ENCODE measurements at regions not wholly inside any gene's neighbourhood (a gene's known extent, or its start where the extent isn't known, plus 50 kb on each side); places are given as distances from the start of the nearest gene placed in this dataset.
"Not testable (repeated sequence)": the region's sequence is repeated elsewhere in the genome, so short reads cannot be mapped to it uniquely, and the experiment has no call there.

DNA sequence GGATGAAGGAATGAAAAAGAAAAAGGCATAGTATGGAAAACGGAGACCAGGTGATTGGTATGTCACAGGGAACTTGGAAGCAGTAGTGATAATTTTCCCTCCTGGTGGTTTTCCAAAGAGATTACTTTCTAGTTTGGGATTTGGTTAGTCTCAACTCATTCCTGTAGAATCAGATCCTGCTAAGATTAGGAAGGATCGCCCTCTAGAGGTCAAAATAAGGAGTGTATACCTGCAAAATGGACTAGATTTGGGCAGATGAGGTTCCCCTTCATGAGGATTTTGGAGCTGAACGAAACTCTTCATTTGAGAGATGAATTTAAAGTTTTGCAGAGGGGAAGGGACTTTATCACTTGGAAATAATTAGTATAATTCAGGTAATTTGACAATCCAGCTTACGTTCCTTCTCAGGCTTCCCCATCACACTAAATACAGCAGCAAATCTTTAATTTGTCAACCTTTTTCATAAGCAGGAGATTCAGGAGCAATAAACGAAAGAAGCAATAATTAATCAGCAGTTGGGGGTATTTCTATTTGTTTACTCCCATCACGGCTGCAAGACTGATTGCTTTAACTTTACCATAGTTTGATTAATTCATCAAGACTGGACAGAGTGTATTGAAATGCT lies 65.2 kb downstream of the CCDC195 start:
- Mint-ChIP-seq H3K9me3 (peaks cover 7% of the 10 kb centered on the region), H3K27ac (no peak overlapping the region), H3K36me3 (ENCODE audit: low read depth) (no peaks in the 10 kb centered on the region), H3K27me3 (ENCODE audit: low read depth) (no peaks in the 10 kb centered on the region), H3K4me3 (no peak overlapping the region), H3K4me1 (no peaks in the 10 kb centered on the region)
- TF ChIP-seq, protein P1, sequence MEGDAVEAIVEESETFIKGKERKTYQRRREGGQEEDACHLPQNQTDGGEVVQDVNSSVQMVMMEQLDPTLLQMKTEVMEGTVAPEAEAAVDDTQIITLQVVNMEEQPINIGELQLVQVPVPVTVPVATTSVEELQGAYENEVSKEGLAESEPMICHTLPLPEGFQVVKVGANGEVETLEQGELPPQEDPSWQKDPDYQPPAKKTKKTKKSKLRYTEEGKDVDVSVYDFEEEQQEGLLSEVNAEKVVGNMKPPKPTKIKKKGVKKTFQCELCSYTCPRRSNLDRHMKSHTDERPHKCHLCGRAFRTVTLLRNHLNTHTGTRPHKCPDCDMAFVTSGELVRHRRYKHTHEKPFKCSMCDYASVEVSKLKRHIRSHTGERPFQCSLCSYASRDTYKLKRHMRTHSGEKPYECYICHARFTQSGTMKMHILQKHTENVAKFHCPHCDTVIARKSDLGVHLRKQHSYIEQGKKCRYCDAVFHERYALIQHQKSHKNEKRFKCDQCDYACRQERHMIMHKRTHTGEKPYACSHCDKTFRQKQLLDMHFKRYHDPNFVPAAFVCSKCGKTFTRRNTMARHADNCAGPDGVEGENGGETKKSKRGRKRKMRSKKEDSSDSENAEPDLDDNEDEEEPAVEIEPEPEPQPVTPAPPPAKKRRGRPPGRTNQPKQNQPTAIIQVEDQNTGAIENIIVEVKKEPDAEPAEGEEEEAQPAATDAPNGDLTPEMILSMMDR (IDR thresholded peaks at IDR 0.05; ENCODE audit: unreplicated experiment in 3 of 3) = peak; percentile 82 to 87 (median 87)

DNA sequence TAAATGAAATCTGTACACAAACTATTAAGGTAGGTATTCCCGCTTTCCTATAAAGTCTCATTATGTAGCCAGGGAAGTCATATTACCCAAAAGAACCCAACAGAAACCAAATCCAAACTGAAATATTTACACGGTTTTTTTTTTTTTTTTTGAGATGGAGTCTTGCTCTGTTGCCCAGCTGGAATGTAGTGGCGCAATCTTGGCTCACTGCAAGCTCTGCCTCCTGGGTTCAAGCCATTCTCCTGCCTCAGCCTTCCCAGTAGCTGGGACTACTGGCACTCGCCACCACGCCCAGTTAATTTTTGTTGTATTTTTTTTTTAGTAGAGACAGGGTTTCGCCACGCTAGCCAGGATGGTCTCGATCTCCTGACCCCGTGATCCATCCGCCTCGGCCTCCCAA lies 62.5 kb upstream of the CUL3 start:
- H3K4me1 Mint-ChIP-seq; H3K4me3 Mint-ChIP-seq; H3K27me3 Mint-ChIP-seq (ENCODE audit: low read depth); H3K27ac Mint-ChIP-seq; H3K36me3 Mint-ChIP-seq (ENCODE audit: low read depth); H3K9me3 Mint-ChIP-seq: not testable (repeated sequence)

DNA sequence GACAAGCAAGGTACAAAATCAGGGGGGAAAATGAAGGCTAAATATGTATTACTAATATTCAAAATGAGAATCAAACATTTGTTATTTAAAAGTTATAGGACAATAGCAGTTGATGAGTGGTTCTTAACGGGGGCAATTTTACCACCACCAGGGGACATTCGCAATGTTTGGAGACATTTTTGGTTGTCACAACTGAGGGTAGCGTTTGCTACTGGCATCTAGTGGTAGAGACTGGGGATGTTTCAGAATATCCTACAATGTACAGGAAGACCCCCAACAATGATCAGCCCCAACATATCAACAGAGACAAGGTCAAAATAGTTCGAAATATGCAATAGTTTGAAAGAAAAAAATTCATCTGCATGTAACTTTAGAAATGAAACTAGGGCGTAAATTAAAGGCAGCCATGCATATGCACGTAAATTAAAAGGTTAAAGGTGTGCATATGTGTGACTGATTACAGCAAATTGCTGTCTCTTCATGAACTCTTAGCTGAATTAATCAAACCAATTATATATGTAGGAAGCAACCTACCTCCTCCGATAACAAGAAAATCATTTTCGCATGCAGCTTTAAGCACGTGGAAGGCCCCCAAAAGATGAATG lies 61.2 kb upstream of the CUL3 start:
- TF ChIP-seq, protein P1 (IDR thresholded peaks at IDR 0.05; ENCODE audit: unreplicated experiment in 3 of 3) = peak; percentile 56 to 60 (median 57)
- no peaks in the 10 kb centered on the region for H3K9me3 Mint-ChIP-seq
- H3K27me3 Mint-ChIP-seq (ENCODE audit: low read depth) = peaks cover 3% of the 10 kb centered on the region
- H3K4me1 Mint-ChIP-seq = no peaks in the 10 kb centered on the region
- no peaks in the 10 kb centered on the region for H3K36me3 Mint-ChIP-seq (ENCODE audit: low read depth)
- no peak overlapping the region for H3K27ac Mint-ChIP-seq
- H3K4me3 Mint-ChIP-seq = no peak overlapping the region

DNA sequence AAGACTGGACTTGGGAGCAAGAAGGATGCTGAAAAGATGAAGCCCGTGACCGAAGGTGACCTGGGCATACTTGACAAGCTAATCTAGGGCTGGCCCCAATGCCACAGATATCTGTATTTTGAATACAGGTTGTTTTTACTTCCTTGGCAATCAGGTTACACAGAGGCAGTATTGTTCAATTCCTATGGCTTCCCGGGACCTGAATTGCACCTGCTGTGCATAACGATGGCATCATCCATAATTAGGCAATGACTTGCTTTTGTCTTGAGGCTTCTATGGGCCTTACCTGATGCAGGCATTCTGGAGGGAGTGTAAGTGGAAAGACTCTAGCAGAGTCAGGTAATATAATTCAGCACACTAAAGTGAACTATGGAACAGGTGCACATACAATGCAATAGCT lies 60.6 kb upstream of the CUL3 start:
- Mint-ChIP-seq H3K4me1 (no peaks in the 10 kb centered on the region), H3K36me3 (ENCODE audit: low read depth) (no peaks in the 10 kb centered on the region), H3K9me3 (no peaks in the 10 kb centered on the region), H3K27ac (no peak overlapping the region), H3K27me3 (ENCODE audit: low read depth) (peaks cover 3% of the 10 kb centered on the region), H3K4me3 (no peak overlapping the region)
- TF ChIP-seq, protein P1 (IDR thresholded peaks at IDR 0.05; ENCODE audit: unreplicated experiment in 3 of 3) = no peak

DNA sequence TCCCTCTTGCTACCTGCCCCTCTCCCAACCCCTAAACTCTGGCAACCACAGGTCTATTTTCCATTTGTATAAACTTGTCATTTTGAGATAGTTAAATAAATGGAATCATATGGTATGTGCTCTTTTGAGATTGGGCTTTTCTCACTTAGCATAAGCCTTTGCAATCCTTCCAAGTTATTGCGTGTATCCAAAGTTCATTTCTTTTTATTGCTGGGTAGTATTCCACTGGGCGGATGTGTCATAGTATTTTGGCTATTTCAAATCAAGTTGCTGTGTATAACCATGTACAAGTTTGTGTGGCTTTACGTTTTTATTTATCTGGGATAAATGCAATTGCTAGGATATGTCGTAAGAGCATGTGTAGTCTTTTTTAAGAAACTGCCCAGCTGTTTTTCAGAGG lies 55.5 kb upstream of the CUL3 start:
- TF ChIP-seq, protein P1 (IDR thresholded peaks at IDR 0.05; ENCODE audit: unreplicated experiment in 3 of 3) = no peak
- H3K27ac Mint-ChIP-seq = no peak overlapping the region
- H3K9me3 Mint-ChIP-seq = no peaks in the 10 kb centered on the region
- H3K4me1 Mint-ChIP-seq = no peaks in the 10 kb centered on the region
- peaks cover 3% of the 10 kb centered on the region for H3K27me3 Mint-ChIP-seq (ENCODE audit: low read depth)
- H3K36me3 Mint-ChIP-seq (ENCODE audit: low read depth) = no peaks in the 10 kb centered on the region
- H3K4me3 Mint-ChIP-seq = no peak overlapping the region

DNA sequence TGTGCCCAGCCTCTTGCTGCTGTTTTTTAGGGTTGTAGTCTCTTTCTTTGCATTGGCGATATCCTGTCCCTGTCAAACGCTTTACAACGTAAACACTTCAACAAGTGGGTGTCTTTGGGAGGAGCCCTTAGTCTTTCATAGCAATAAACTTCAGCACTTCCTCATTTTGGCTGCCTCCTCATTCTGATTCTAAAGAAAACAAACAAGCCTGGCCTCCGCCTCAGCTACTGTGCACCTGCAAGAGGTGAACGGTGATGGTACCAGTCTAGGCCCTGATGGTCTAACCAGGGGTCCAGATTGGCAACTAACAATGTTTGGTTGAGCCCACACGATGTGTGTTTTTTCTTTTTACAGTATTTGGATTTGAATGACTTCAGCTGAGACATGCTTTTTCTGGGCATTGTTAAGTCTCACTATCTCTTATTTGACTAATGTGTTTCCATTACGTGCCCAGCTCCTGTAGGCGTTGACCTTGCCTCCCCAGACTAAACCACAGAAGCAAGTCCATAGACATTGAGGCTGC lies 53.2 kb upstream of the CUL3 start:
- H3K4me3 Mint-ChIP-seq = no peak overlapping the region
- no peak overlapping the region for H3K27ac Mint-ChIP-seq
- TF ChIP-seq, protein P1 (IDR thresholded peaks at IDR 0.05; ENCODE audit: unreplicated experiment in 3 of 3) = no peak
- H3K36me3 Mint-ChIP-seq (ENCODE audit: low read depth) = no peaks in the 10 kb centered on the region
- peaks cover 3% of the 10 kb centered on the region for H3K27me3 Mint-ChIP-seq (ENCODE audit: low read depth)
- no peaks in the 10 kb centered on the region for H3K4me1 Mint-ChIP-seq
- H3K9me3 Mint-ChIP-seq = no peaks in the 10 kb centered on the region

Measured in nephron (organoid).